Colonic mucosa (tissue), 4 donors: ENCODE measurements at regions not wholly inside any gene's neighbourhood (a gene's known extent, or its start where the extent isn't known, plus 50 kb on each side); places are given as distances from the start of the nearest gene placed in this dataset.

ENCODE experiments used
- DNase-seq: peaks from one replicate; pipeline ENCODE4 v3.0.0-alpha.2; 2020
- H3K27ac ChIP-seq: fragments of 200-600 bp; one replicate; pipeline ENCODE4 v1.8.0; 2021
- H3K27me3 ChIP-seq: fragments of 200-600 bp; one replicate; pipeline ENCODE4 v1.8.0; 2021
- H3K36me3 ChIP-seq: fragments of 200-600 bp; one replicate; pipeline ENCODE4 v1.8.0; 2021
- H3K4me1 ChIP-seq: fragments of 200-600 bp; one replicate; pipeline ENCODE4 v1.8.0; 2021; ENCODE audit warnings: mild to moderate bottlenecking
- H3K4me3 ChIP-seq: fragments of 200-600 bp; one replicate; pipeline ENCODE4 v1.8.0; 2021
- H3K9ac ChIP-seq, 2 donors: one replicate each; pipeline ENCODE4 v1.7.0; 2013; ENCODE audit warnings: control low read depth in 2 of 2, low read depth in 2 of 2, low read length in 2 of 2
- H3K9me3 ChIP-seq: fragments of 200-600 bp; one replicate; pipeline ENCODE4 v1.8.0; 2021
- CTCF ChIP-seq: fragments of 200-600 bp; IDR thresholded peaks from one replicate; pipeline ENCODE4 v1.8.0; 2022; ENCODE audit warnings: antibody characterized with exemption, mild to moderate bottlenecking
- intact Hi-C: fragments of 100-400 bp; cut with DNase I; formaldehyde crosslinking; loops from one replicate; pipeline ENCODE4 v1.14.1; 2022
- donor health status: healthy.
- donor health status: DM: no; HTN: no; CAD: no.
- donor health status: DM: no; HTN: no; CAD: no.

- Histone ChIP-seq H3K36me3 (no peaks in the 10 kb centered on the region), H3K4me1 (no peaks in the 10 kb centered on the region), H3K27me3 (no peaks in the 10 kb centered on the region), H3K27ac (no peak overlapping the region), H3K4me3 (no peak overlapping the region), H3K9me3 (no peaks in the 10 kb centered on the region), H3K9ac (no peak overlapping the region)
- intact Hi-C loops, result no loop called here
- no peak for TF ChIP-seq CTCF
- no peak for DNase-seq
These were observed 217.2 kb downstream of the ARL4C start for GRCh38 chr2:234279637-234280036.

GRCh38 chr2:234278556-234279255 lies 218.2 kb downstream of the ARL4C start:
- H3K27me3 ChIP-seq, result no peaks in the 10 kb centered on the region
- H3K9ac ChIP-seq, result no peak overlapping the region
- no peak for TF ChIP-seq CTCF
- DNase-seq, result no peak
- H3K4me1 ChIP-seq, result no peaks in the 10 kb centered on the region
- intact Hi-C loops, result no loop called here
- H3K27ac ChIP-seq, result peak overlapping the region; percentile 1
- H3K9me3 ChIP-seq, result no peaks in the 10 kb centered on the region
- H3K36me3 ChIP-seq, result no peaks in the 10 kb centered on the region
- no peak overlapping the region for H3K4me3 ChIP-seq

- Histone ChIP-seq H3K9me3 (no peaks in the 10 kb centered on the region), H3K9ac (no peak overlapping the region), H3K27me3 (no peaks in the 10 kb centered on the region), H3K4me3 (no peak overlapping the region), H3K27ac (no peak overlapping the region), H3K4me1 (no peaks in the 10 kb centered on the region), H3K36me3 (no peaks in the 10 kb centered on the region)
- DNase-seq, result no peak
- intact Hi-C loops, result no loop called here
- no peak for TF ChIP-seq CTCF
These were observed 221.4 kb downstream of the ARL4C start for GRCh38 chr2:234275515-234275914.

GRCh38 chr2:234273887-234274584 lies 222.8 kb downstream of the ARL4C start:
- no peak for DNase-seq
- intact Hi-C loops, result no loop called here

More at GRCh38 chr2:234273887-234274584, 222.8 kb downstream of the ARL4C start:
- TF ChIP-seq CTCF, result no peak
- no peaks in the 10 kb centered on the region for H3K27me3 ChIP-seq
- H3K4me3 ChIP-seq, result no peak overlapping the region
- no peak overlapping the region for H3K9ac ChIP-seq
- H3K9me3 ChIP-seq, result no peaks in the 10 kb centered on the region
- H3K27ac ChIP-seq, result no peak overlapping the region
- no peaks in the 10 kb centered on the region for H3K4me1 ChIP-seq
- no peaks in the 10 kb centered on the region for H3K36me3 ChIP-seq
